ENCODE measurements at regions not wholly inside any gene's neighbourhood (a gene's known extent, or its start where the extent isn't known, plus 50 kb on each side); places are given as distances from the start of the nearest gene placed in this dataset.

- TF ChIP-seq CTCF (IDR thresholded peaks at IDR 0.05) (no peak), POLR2A (IDR thresholded peaks at IDR 0.05) (no peak)
Measured at GRCh38 chr2:234672498-234673150, 175.7 kb upstream of the ARL4C start.

Data from lower leg skin (tissue), 3 donors.